ENCODE measurements at regions not wholly inside any gene's neighbourhood (a gene's known extent, or its start where the extent isn't known, plus 50 kb on each side); places are given as distances from the start of the nearest gene placed in this dataset.

GRCh38 chr5:110341836-110342235 lies 384.6 kb downstream of the TMEM232 start:
- H3K27ac ChIP-seq: no peak overlapping the region
- no peak for TF ChIP-seq ZFX (IDR thresholded peaks at IDR 0.05; ENCODE audit: borderline replicate concordance)

- TF ChIP-seq ZFX (IDR thresholded peaks at IDR 0.05; ENCODE audit: borderline replicate concordance) (no peak), CTCF (IDR thresholded peaks at IDR 0.05) (no peak)
- H3K27ac ChIP-seq: no peak overlapping the region
Measured at GRCh38 chr5:110342683-110343082, 383.8 kb downstream of the TMEM232 start.

GRCh38 chr5:110343616-110344015 lies 382.9 kb downstream of the TMEM232 start:
- TF ChIP-seq ZFX (IDR thresholded peaks at IDR 0.05; ENCODE audit: borderline replicate concordance) (no peak), CTCF (IDR thresholded peaks at IDR 0.05) (peak; percentile 46)
- H3K27ac ChIP-seq: no peak overlapping the region

- no peak overlapping the region for H3K27ac ChIP-seq
- TF ChIP-seq ZFX (IDR thresholded peaks at IDR 0.05; ENCODE audit: borderline replicate concordance): no peak
- no peak for TF ChIP-seq CTCF (IDR thresholded peaks at IDR 0.05)
Measured at GRCh38 chr5:110345623-110346022, 380.8 kb downstream of the TMEM232 start.

- H3K27ac ChIP-seq: no peak overlapping the region
- TF ChIP-seq CTCF (IDR thresholded peaks at IDR 0.05): no peak
Measured at GRCh38 chr5:110346893-110347358, 379.5 kb downstream of the TMEM232 start.

GRCh38 chr5:110347781-110348180 lies 378.7 kb downstream of the TMEM232 start:
- TF ChIP-seq ZFX (IDR thresholded peaks at IDR 0.05; ENCODE audit: borderline replicate concordance): no peak
- TF ChIP-seq CTCF (IDR thresholded peaks at IDR 0.05): no peak
- no peak overlapping the region for H3K27ac ChIP-seq

GRCh38 chr5:110351430-110351829 lies 375.0 kb downstream of the TMEM232 start:
- TF ChIP-seq CTCF (IDR thresholded peaks at IDR 0.05): no peak
- no peak for TF ChIP-seq ZFX (IDR thresholded peaks at IDR 0.05; ENCODE audit: borderline replicate concordance)
- no peak overlapping the region for H3K27ac ChIP-seq

GRCh38 chr5:110354311-110354710 lies 372.2 kb downstream of the TMEM232 start:
- no peak for TF ChIP-seq ZFX (IDR thresholded peaks at IDR 0.05; ENCODE audit: borderline replicate concordance)
- TF ChIP-seq CTCF (IDR thresholded peaks at IDR 0.05): no peak

More at GRCh38 chr5:110354311-110354710, 372.2 kb downstream of the TMEM232 start:
- no peak overlapping the region for H3K27ac ChIP-seq

Data from 22Rv1 (cell line).